ENCODE measurements at regions not wholly inside any gene's neighbourhood (a gene's known extent, or its start where the extent isn't known, plus 50 kb on each side); places are given as distances from the start of the nearest gene placed in this dataset.
"Not testable (repeated sequence)": the region's sequence is repeated elsewhere in the genome, so short reads cannot be mapped to it uniquely, and the experiment has no call there.

DNA sequence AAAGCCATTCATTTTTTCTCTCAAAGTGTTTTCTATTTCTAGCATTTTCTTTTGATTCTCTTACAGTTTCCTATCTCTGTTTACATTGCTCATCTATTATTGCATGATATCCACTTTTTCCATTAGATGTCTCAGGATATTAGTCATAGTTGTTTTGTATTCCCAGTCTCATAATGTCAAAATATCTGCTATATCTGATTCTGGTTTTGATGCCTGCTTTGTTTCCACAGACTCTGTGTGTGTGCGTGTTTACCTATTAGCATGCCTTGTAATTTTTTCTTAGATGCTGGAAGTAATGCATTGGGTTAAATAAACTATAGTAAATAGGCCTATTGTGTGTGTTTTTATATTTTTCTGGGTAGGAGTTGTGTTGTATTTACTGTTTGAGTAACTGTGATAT is 1126.3 kb downstream of the SORCS1 start:
- DNase-seq = no peak

DNA sequence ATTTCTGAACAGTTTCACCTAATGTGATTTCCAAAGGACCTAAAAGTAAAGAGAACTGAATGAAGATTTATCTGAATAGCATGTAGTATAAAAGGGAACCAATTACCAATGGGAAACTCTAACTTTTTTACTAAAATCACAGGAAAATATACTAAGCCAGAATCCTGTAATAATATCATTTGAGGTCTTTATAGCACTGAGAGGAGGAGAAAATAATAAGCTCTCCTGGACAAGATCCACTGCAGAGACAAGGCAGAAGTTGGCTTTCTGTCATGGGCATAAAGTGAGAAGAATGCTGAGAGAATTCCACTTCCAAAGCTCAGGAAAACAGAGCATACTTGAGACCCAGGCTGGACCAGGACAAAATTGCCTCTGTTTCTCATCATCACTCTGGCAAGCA is 1131.4 kb downstream of the SORCS1 start:
- DNase-seq = no peak

DNA sequence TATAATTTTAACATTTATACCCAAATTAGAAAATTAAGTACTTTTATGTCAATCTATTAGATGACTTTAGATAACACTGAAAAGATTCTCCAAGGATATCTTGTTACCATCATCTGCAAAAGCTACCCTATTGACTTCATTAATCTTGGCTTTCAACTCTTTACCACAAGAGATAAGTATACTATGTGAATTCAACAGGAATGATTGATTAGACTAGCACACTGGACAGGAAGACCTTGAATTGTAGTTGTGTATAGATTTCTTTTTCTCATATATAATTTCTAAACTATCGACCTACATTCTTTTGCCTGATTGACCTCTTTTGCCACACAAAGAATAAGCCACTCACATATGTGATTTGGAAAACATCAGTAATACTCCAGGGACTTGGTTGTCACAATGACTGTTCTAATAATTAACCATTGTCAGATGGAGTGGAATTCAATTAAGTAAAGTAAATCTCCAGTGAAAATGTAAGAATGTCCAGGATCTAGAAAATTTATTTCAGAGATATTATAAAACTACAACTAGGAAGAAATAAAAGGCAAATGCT is 1132.0 kb downstream of the SORCS1 start:
- no peak for DNase-seq

- no peak for DNase-seq
Measured at GRCh38 chr10:106027240-106027639, 1137.3 kb downstream of the SORCS1 start.

DNA sequence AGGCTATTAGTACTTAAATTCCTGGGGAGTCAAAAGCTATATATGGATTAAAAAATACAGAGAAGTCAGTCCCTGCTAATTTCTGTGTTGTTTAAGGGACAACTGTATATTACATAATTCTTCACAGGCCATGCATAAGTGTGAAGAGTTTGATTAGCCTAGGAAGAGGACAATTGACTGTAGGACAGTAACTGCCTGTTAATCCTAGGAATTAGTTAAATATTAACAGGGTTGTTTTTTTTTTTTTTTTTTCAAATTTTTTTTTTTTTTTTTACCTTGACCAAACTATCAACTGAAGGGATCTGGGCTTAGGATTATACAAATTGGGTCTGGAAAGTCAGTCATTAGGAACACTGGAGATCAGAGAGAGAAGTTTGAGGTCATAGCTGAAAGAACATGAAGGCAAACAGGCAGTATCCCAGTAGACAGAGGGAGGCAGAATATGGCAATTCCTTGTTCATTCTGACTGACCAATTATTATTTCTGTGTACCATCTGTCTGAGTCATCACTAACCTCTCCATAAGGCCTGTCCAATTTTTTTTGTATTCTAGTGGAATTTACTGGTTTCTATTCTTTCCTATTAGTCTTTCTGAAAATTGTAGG is 1139.2 kb downstream of the SORCS1 start:
- DNase-seq = no peak

GRCh38 chr10:106023329-106023728 is 1141.2 kb downstream of the SORCS1 start:
- DNase-seq = no peak

- not testable (repeated sequence) for DNase-seq
Measured at GRCh38 chr10:106019559-106019958, 1144.9 kb downstream of the SORCS1 start.

DNA sequence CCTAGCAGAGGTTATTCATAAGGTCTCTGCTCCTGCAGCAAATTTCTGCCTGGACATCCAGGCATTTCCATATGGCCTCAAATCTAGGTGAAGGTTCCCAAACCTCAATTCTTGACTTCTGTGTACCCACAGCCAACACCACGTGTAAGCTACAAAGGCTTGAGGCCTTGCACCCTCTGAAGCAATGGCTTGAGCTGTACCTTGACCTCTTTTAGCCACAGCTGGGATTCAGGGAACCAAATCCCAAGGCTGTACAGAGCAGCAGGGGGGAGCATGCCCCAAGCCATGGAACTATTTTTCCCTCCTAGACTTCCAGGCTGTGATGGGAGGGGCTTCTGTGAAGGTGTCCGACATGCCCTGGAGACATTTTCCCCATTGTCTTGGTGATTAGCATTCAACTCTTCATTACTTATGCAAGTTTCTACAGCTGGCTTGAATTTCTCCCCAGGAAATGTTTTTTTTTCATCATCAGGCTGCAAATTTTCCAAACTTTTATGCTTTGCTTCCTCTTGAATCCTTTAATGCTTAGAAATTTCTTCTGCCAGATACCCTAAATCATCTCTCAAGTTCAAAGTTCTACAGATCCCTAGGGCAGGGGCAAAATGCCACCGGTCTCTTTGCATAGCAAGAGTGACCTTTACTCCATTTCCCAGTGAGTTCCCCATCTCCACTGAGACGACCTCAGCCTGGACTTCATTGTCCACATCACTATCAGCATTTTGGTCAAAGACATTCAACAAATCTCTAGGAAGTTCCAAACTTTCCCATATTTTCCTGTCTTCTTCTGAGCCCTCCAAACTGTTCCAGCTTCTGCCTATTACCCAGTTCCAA is 1148.9 kb downstream of the SORCS1 start:
- not testable (repeated sequence) for DNase-seq

DNA sequence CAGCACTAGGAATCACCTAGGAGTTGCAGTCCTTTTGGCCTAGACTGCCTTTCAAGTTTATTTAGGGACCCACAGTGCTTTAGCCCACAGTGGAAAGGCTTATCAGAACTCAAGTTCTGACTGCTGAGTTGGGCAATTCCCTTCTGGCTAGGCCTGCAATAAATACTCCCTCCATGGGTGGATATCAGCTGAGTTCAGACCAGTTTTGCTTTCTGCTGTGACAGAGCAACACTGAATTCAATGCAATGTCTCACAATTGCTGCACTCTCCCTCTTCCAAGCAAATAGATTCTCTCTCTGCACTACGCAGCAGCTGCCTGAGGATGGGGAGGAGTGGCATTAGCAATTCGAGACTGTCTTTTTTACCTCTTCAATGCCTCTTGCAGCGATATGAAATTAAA is 1153.3 kb downstream of the SORCS1 start:
- no peak for DNase-seq

GRCh38 chr10:106000721-106001120 is 1163.8 kb downstream of the SORCS1 start:
- no peak for DNase-seq

- no peak for DNase-seq
Measured at GRCh38 chr10:105993609-105994008, 1170.9 kb downstream of the SORCS1 start.

GRCh38 chr10:105992928-105993327 is 1171.6 kb downstream of the SORCS1 start:
- DNase-seq = no peak

DNA sequence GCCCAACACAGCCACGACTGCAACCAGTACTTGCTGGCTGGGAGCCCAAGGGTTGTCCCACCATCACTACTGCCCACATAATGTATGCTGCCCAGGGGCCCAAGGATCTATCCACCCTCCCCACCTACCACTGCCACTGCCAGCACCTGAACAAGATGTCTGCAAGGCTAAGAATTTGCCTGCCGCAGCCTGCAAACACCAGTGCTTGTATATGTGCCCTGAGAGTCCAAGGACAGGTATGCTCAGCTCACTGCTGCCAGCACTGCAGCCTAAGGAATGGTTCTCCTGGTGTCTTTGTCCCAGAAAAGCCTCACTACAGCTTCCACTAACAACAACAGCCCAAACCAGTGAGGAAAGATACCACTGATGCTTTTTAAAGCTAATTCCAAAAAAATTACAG is 1174.0 kb downstream of the SORCS1 start:
- DNase-seq = no peak

- no peak for DNase-seq
Measured at GRCh38 chr10:105989995-105990394, 1174.5 kb downstream of the SORCS1 start.

- no peak for DNase-seq
Measured at GRCh38 chr10:105988848-105989247, 1175.7 kb downstream of the SORCS1 start.

GRCh38 chr10:105986912-105987635 is 1177.4 kb downstream of the SORCS1 start:
- DNase-seq = no peak

DNA sequence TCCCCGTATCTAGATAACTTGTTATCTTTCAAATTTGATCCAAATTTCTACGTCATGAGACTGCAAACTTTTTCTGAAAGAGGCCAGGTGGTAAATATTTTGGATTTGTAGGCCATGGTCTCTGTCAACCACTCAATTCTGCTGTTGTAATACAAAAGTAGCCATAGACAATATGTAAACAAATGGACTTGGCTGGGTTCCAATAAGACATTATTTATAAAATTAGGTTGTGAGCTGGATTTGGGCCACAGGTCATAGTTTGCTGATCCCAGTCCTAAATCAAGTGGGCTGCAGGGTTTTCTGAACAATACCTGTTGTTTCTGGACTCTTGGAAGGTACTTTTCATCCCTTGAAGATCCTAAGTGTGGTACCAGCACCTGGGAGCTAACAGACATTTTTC is 1178.0 kb downstream of the SORCS1 start:
- no peak for DNase-seq

- no peak for DNase-seq
Measured at GRCh38 chr10:105982735-105983134, 1181.8 kb downstream of the SORCS1 start.

DNA sequence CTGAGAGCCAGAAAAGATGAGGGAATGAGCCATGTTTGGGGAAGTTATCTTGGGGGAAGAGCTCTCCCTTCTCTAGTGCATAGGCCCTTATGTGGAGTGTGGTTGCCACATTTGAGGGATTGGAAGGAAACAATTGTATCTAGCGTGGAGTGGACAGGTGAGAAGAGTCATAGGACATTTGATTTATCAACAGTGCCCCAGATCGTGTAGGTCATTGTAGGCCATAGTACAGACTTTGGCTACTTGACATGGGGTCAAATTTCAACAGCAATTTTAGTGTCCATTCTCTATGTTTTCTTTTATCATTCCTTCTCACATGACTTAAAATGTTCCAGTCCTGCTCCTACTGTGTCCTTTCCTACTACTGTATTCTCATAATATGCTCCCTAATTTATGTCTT is 1182.8 kb downstream of the SORCS1 start:
- no peak for DNase-seq

- no peak for DNase-seq
Measured at GRCh38 chr10:105974803-105975456, 1189.6 kb downstream of the SORCS1 start.

- DNase-seq = no peak
Measured at GRCh38 chr10:105973902-105974301, 1190.6 kb downstream of the SORCS1 start.

GRCh38 chr10:105973360-105973759 is 1191.1 kb downstream of the SORCS1 start:
- DNase-seq = no peak

- no peak for DNase-seq
Measured at GRCh38 chr10:105971460-105971859, 1193.0 kb downstream of the SORCS1 start.
